Liver (tissue), 8 donors: ENCODE measurements at regions not wholly inside any gene's neighbourhood (a gene's known extent, or its start where the extent isn't known, plus 50 kb on each side); places are given as distances from the start of the nearest gene placed in this dataset.

Experiments used
- DNase-seq: peaks from one replicate; pipeline ENCODE4 v3.0.0-alpha.2; 2017; ENCODE audit warnings: low spot score
- H3K27ac ChIP-seq, 2 donors: one replicate each; pipeline ENCODE4 v1.7.0; 2013; ENCODE audit warnings: inconsistent platforms in 2 of 2, low read length in 2 of 2, control low read depth in 1 of 2, low read depth in 1 of 2, mild to moderate bottlenecking in 1 of 2
- H3K27me3 ChIP-seq, 4 donors: one replicate each; pipeline versions ENCODE4 v1.6.1 to v1.7.0; 2013; ENCODE audit warnings: low read length in 3 of 4, inconsistent platforms in 1 of 4, mild to moderate bottlenecking in 1 of 4, moderate library complexity in 1 of 4; ENCODE audit not compliant: control insufficient read depth in 4 of 4, insufficient read depth in 4 of 4
- H3K36me3 ChIP-seq, 4 donors: one replicate each; pipeline versions ENCODE4 v1.6.1 to v1.7.0; 2013; ENCODE audit warnings: low read length in 3 of 4, mild to moderate bottlenecking in 3 of 4, low read depth in 1 of 4, moderate library complexity in 1 of 4; ENCODE audit not compliant: control insufficient read depth in 4 of 4, insufficient read depth in 3 of 4
- H3K4me1 ChIP-seq, 4 donors: one replicate each; pipeline versions ENCODE4 v1.6.1 to v1.7.0; 2013; ENCODE audit warnings: low read length in 3 of 4, mild to moderate bottlenecking in 3 of 4, moderate library complexity in 1 of 4; ENCODE audit not compliant: control insufficient read depth in 4 of 4, insufficient read depth in 4 of 4
- H3K4me3 ChIP-seq, 3 donors: one replicate each; pipeline versions ENCODE4 v1.6.1 to v1.7.0; 2013; ENCODE audit warnings: low read length in 3 of 3, control low read depth in 1 of 3, low read depth in 1 of 3, mild to moderate bottlenecking in 1 of 3
- H3K9ac ChIP-seq, 2 donors: one replicate each; pipeline ENCODE4 v1.7.0; 2013; ENCODE audit warnings: low read length in 2 of 2, mild to moderate bottlenecking in 2 of 2, moderate library complexity in 2 of 2, control low read depth in 1 of 2, low read depth in 1 of 2
- H3K9me3 ChIP-seq, 4 donors: one replicate each; pipeline versions ENCODE4 v1.6.1 to v1.7.0; 2013; ENCODE audit warnings: low read length in 3 of 4; ENCODE audit not compliant: control insufficient read depth in 4 of 4
- ATF3 ChIP-seq: IDR thresholded peaks from 2 replicates; pipeline ENCODE4 v1.6.1; 2016; ENCODE audit warnings: antibody characterized with exemption
- CTCF ChIP-seq: fragments of 150-350 bp; IDR thresholded peaks from 2 replicates; pipeline ENCODE4 v1.5.1; 2017; ENCODE audit warnings: improper control_type of control experiment, low read depth, low read length; ENCODE audit not compliant: missing input control
- EGR1 ChIP-seq, 2 donors: IDR thresholded peaks; 2 replicates each; pipeline ENCODE4 v1.6.1; 2016 to 2018; ENCODE audit warnings: antibody characterized with exemption in 2 of 2, low read depth in 2 of 2
- FOXA1 ChIP-seq: IDR thresholded peaks from 2 replicates; pipeline ENCODE4 v1.6.1; 2016; ENCODE audit warnings: antibody characterized with exemption
- FOXA2 ChIP-seq: IDR thresholded peaks from 2 replicates; pipeline ENCODE4 v1.6.1; 2016; ENCODE audit warnings: antibody characterized with exemption
- GABPA ChIP-seq, 2 donors: IDR thresholded peaks in 1 of 2; conservative IDR thresholded peaks in 1 of 2; 2 replicates each; pipeline ENCODE4 v1.6.1; 2016; ENCODE audit warnings: antibody characterized with exemption in 2 of 2, mild to moderate bottlenecking in 1 of 2, moderate library complexity in 1 of 2
- HNF4A ChIP-seq, 2 donors: conservative IDR thresholded peaks; 2 replicates each; pipeline ENCODE4 v1.6.1; 2016; ENCODE audit warnings: antibody characterized with exemption in 2 of 2, mild to moderate bottlenecking in 2 of 2
- HNF4G ChIP-seq: IDR thresholded peaks from 2 replicates; pipeline ENCODE4 v1.6.1; 2016; ENCODE audit warnings: antibody characterized with exemption
- JUND ChIP-seq, 2 donors: IDR thresholded peaks; 2 replicates each; pipeline ENCODE4 v1.6.1; 2016; ENCODE audit warnings: antibody characterized with exemption in 2 of 2
- NR2F2 ChIP-seq: IDR thresholded peaks from 2 replicates; pipeline ENCODE4 v1.6.1; 2016; ENCODE audit warnings: antibody characterized with exemption
- RAD21 ChIP-seq, 2 donors: IDR thresholded peaks; 2 replicates each; pipeline ENCODE4 v1.6.1; 2016; ENCODE audit warnings: antibody characterized with exemption in 2 of 2, mild to moderate bottlenecking in 2 of 2
- SP1 ChIP-seq: IDR thresholded peaks from 2 replicates; pipeline ENCODE4 v1.6.1; 2018; ENCODE audit warnings: antibody characterized with exemption, mild to moderate bottlenecking
- TAF1 ChIP-seq: conservative IDR thresholded peaks from 2 replicates; pipeline ENCODE4 v1.6.1; 2016; ENCODE audit warnings: antibody characterized with exemption, mild to moderate bottlenecking
- YY1 ChIP-seq: IDR thresholded peaks from 2 replicates; pipeline ENCODE4 v1.6.1; 2016; ENCODE audit warnings: antibody characterized with exemption, mild to moderate bottlenecking
- WGBS: extraction: QIAGEN DNeasy Blood & Tissue Kit; methylation state at CpG from one replicate; pipeline ENCODE4 v1.1.7; 2013; 5-methylcytosine and 5-hydroxymethylcytosine counted together
- TF ChIP-seq, protein P1 (sequence below): IDR thresholded peaks from 2 replicates; pipeline ENCODE4 v1.6.1; 2016; ENCODE audit warnings: antibody characterized with exemption
- TF ChIP-seq, protein P2 (sequence below): IDR thresholded peaks from 2 replicates; pipeline ENCODE4 v1.6.1; 2016; ENCODE audit warnings: antibody characterized with exemption, mild to moderate bottlenecking
- TF ChIP-seq, protein P3 (sequence below): IDR thresholded peaks from 2 replicates; pipeline ENCODE4 v1.6.1; 2016; ENCODE audit warnings: antibody characterized with exemption
- donor health status: healthy.
- donor health status: healthy.
- donor health status: healthy.
- donor health status: healthy.
- donor health status: healthy.

DNA sequence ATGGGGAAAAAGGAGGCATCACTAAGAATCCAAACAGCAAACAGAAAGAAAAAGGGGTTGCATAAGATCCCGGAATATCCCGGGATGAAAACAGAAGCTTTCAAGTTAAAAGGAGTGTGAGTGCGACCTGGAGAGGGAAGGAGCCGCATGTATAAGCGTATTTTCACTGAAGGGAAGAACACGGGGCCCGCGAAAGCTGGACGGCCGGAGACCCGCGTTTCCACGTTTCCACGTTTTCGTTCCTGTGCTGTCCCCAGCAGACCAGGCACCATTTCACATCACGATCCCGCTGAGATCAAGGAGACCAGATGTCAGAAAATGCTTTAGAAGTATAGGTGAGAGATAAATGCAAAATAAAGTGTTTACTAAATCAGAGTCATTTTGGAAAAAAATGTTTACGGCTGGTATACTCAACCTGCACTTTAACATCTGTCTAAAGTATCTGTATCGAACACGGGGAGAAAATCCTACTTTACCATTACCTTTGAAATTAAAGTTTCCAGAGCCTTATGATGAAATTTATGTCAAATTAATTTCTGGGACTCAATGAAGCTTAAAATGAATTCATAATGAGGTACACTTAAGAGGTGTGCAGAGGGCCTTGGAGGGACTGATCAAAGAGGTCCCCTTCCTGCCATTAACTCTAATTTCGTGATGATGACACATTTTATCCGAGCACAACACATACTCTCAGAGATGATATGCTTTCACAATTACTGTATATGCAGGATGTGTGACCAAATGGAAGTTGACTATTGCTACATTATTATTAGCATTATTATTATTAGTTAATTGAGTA is 71.0 kb upstream of the SALL3 start:
- TF ChIP-seq NR2F2: no peak
- TF ChIP-seq ATF3: no peak
- no peak for TF ChIP-seq YY1
- TF ChIP-seq, protein P1, sequence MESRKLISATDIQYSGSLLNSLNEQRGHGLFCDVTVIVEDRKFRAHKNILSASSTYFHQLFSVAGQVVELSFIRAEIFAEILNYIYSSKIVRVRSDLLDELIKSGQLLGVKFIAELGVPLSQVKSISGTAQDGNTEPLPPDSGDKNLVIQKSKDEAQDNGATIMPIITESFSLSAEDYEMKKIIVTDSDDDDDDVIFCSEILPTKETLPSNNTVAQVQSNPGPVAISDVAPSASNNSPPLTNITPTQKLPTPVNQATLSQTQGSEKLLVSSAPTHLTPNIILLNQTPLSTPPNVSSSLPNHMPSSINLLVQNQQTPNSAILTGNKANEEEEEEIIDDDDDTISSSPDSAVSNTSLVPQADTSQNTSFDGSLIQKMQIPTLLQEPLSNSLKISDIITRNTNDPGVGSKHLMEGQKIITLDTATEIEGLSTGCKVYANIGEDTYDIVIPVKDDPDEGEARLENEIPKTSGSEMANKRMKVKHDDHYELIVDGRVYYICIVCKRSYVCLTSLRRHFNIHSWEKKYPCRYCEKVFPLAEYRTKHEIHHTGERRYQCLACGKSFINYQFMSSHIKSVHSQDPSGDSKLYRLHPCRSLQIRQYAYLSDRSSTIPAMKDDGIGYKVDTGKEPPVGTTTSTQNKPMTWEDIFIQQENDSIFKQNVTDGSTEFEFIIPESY: no peak
- TF ChIP-seq CTCF: no peak
- TF ChIP-seq EGR1 (IDR thresholded peaks at IDR 0.05; ENCODE audit: low read depth in 2 of 2): no peak
- TF ChIP-seq JUND (IDR thresholded peaks at IDR 0.05): no peak
- TF ChIP-seq GABPA (IDR thresholded peaks at IDR 0.05 in 1 of 2, conservative IDR thresholded peaks at IDR 0.05 in 1 of 2): no peak
- TF ChIP-seq RAD21 (IDR thresholded peaks at IDR 0.05): no peak
- no peak for TF ChIP-seq FOXA2
- TF ChIP-seq, protein P2, sequence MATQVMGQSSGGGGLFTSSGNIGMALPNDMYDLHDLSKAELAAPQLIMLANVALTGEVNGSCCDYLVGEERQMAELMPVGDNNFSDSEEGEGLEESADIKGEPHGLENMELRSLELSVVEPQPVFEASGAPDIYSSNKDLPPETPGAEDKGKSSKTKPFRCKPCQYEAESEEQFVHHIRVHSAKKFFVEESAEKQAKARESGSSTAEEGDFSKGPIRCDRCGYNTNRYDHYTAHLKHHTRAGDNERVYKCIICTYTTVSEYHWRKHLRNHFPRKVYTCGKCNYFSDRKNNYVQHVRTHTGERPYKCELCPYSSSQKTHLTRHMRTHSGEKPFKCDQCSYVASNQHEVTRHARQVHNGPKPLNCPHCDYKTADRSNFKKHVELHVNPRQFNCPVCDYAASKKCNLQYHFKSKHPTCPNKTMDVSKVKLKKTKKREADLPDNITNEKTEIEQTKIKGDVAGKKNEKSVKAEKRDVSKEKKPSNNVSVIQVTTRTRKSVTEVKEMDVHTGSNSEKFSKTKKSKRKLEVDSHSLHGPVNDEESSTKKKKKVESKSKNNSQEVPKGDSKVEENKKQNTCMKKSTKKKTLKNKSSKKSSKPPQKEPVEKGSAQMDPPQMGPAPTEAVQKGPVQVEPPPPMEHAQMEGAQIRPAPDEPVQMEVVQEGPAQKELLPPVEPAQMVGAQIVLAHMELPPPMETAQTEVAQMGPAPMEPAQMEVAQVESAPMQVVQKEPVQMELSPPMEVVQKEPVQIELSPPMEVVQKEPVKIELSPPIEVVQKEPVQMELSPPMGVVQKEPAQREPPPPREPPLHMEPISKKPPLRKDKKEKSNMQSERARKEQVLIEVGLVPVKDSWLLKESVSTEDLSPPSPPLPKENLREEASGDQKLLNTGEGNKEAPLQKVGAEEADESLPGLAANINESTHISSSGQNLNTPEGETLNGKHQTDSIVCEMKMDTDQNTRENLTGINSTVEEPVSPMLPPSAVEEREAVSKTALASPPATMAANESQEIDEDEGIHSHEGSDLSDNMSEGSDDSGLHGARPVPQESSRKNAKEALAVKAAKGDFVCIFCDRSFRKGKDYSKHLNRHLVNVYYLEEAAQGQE: no peak
- 88% methylated on average over 22 of the region's 22 CpGs for WGBS
- Histone ChIP-seq H3K9me3 (no peaks in the 10 kb centered on the region), H3K4me3 (no peak overlapping the region), H3K27ac (no peak overlapping the region), H3K4me1 (no peaks in the 10 kb centered on the region), H3K27me3 (no peaks in the 10 kb centered on the region), H3K9ac (no peak overlapping the region), H3K36me3 (no peaks in the 10 kb centered on the region)
- DNase-seq: no peak

GRCh38 chr18:78911751-78912283 is 67.8 kb upstream of the SALL3 start:
- no peak overlapping the region for H3K27ac ChIP-seq
- H3K9me3 ChIP-seq: peaks cover 0 to 3% (median 0%) of the 10 kb centered on the region in 4 donors
- H3K36me3 ChIP-seq: no peaks in the 10 kb centered on the region
- WGBS: 51% methylated on average over 1 of the region's 1 CpG
- H3K9ac ChIP-seq: no peak overlapping the region
- no peak overlapping the region for H3K4me3 ChIP-seq
- H3K4me1 ChIP-seq: no peaks in the 10 kb centered on the region
- no peaks in the 10 kb centered on the region for H3K27me3 ChIP-seq
- peak; percentile 13 for DNase-seq
- no peak for TF ChIP-seq FOXA1
- no peak for TF ChIP-seq YY1
- no peak for TF ChIP-seq HNF4A (conservative IDR thresholded peaks at IDR 0.05)
- TF ChIP-seq HNF4G: no peak
- TF ChIP-seq, protein P2: no peak
- TF ChIP-seq TAF1: no peak
- no peak for TF ChIP-seq NR2F2
- TF ChIP-seq SP1: no peak
- no peak for TF ChIP-seq JUND (IDR thresholded peaks at IDR 0.05)
- TF ChIP-seq, protein P3, sequence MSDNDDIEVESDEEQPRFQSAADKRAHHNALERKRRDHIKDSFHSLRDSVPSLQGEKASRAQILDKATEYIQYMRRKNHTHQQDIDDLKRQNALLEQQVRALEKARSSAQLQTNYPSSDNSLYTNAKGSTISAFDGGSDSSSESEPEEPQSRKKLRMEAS: no peak
- TF ChIP-seq, protein P1: no peak
- no peak for TF ChIP-seq FOXA2
- no peak for TF ChIP-seq GABPA (IDR thresholded peaks at IDR 0.05 in 1 of 2, conservative IDR thresholded peaks at IDR 0.05 in 1 of 2)
